Gastroesophageal sphincter (tissue), 4 donors: ENCODE measurements at regions not wholly inside any gene's neighbourhood (a gene's known extent, or its start where the extent isn't known, plus 50 kb on each side); places are given as distances from the start of the nearest gene placed in this dataset.

Experiments used
- ATAC-seq: fragments of 150-250 bp; one replicate; pipeline ENCODE4 v1.9.1; 2016; ENCODE audit warnings: mild to moderate bottlenecking, moderate library complexity
- H3K27ac ChIP-seq, 4 donors: fragments of 200-600 bp; sonication (generic) in 3 of 4; 1 replicate in 3 of 4; 2 replicates in 1 of 4; pipeline ENCODE4 v1.5.1; 2016 to 2019
- H3K27me3 ChIP-seq: fragments of 200-600 bp; sonication (generic); one replicate; pipeline ENCODE4 v1.5.1; 2019
- H3K36me3 ChIP-seq, 2 donors: fragments of 200-600 bp; sonication (generic); one replicate each; pipeline ENCODE4 v1.5.1; 2019; ENCODE audit warnings: control low read depth in 1 of 2
- H3K4me1 ChIP-seq, 3 donors: fragments of 200-600 bp; sonication (generic); 1 replicate in 2 of 3; 2 replicates in 1 of 3; pipeline ENCODE4 v1.5.1; 2016 to 2019; ENCODE audit warnings: control low read depth in 2 of 3
- H3K4me3 ChIP-seq, 2 donors: fragments of 200-600 bp; sonication (generic); one replicate each; pipeline ENCODE4 v1.5.1; 2019; ENCODE audit warnings: mild to moderate bottlenecking in 1 of 2, moderate library complexity in 1 of 2
- H3K9me3 ChIP-seq, 3 donors: fragments of 200-600 bp; sonication (generic); one replicate each; pipeline ENCODE4 v1.5.1; 2017 to 2019; ENCODE audit warnings: control low read depth in 2 of 3
- CTCF ChIP-seq, 4 experiments: fragments of 200-600 bp in 2 of 4; fragments of 450-650 bp in 2 of 4; sonication (generic) in 1 of 4; IDR thresholded peaks; one replicate each; pipeline ENCODE4 v1.5.1; 2017 to 2019; ENCODE audit warnings: antibody characterized with exemption in 4 of 4, mild to moderate bottlenecking in 2 of 4, moderate library complexity in 2 of 4
- EP300 ChIP-seq: sonication (generic); formaldehyde crosslinking; IDR thresholded peaks from one replicate; pipeline ENCODE4 v1.6.1; 2017; ENCODE audit warnings: antibody characterized with exemption, mild to moderate bottlenecking
- POLR2A ChIP-seq, 2 donors: fragments of 450-650 bp; IDR thresholded peaks; one replicate each; pipeline ENCODE4 v1.6.1; 2017; ENCODE audit warnings: antibody characterized with exemption in 2 of 2, mild to moderate bottlenecking in 2 of 2, moderate library complexity in 1 of 2
- POLR2AphosphoS5 ChIP-seq: sonication (generic); formaldehyde crosslinking; IDR thresholded peaks from one replicate; pipeline ENCODE4 v1.6.1; 2017; ENCODE audit warnings: antibody characterized with exemption
- WGBS, 2 donors: methylation state at CpG; one replicate each; pipeline ENCODE4 v1.1.5; 2018; ENCODE audit warnings: low coverage in 1 of 2; 5-methylcytosine and 5-hydroxymethylcytosine counted together

GRCh38 chr3:30498587-30498967 lies 107.8 kb upstream of the TGFBR2 start:
- peak overlapping the region; percentile 20 to 88 (median 82) for H3K27ac ChIP-seq
- peaks cover 13 to 56% (median 33%) of the 10 kb centered on the region in 3 donors for H3K4me1 ChIP-seq
- H3K9me3 ChIP-seq = no peaks in the 10 kb centered on the region
- WGBS, 2 donors = 100% methylated on average over 1 of the region's 1 CpG; no CpG with 5 or more reads in 1 of the 2 donors
- no peaks in the 10 kb centered on the region for H3K27me3 ChIP-seq
- TF ChIP-seq EP300 = no peak
- no peak for TF ChIP-seq CTCF (IDR thresholded peaks at IDR 0.05)
- no peak for TF ChIP-seq POLR2A (IDR thresholded peaks at IDR 0.05)
- H3K4me3 ChIP-seq = no peak overlapping the region
- H3K36me3 ChIP-seq = no peaks in the 10 kb centered on the region
- ATAC-seq = no peak

DNA sequence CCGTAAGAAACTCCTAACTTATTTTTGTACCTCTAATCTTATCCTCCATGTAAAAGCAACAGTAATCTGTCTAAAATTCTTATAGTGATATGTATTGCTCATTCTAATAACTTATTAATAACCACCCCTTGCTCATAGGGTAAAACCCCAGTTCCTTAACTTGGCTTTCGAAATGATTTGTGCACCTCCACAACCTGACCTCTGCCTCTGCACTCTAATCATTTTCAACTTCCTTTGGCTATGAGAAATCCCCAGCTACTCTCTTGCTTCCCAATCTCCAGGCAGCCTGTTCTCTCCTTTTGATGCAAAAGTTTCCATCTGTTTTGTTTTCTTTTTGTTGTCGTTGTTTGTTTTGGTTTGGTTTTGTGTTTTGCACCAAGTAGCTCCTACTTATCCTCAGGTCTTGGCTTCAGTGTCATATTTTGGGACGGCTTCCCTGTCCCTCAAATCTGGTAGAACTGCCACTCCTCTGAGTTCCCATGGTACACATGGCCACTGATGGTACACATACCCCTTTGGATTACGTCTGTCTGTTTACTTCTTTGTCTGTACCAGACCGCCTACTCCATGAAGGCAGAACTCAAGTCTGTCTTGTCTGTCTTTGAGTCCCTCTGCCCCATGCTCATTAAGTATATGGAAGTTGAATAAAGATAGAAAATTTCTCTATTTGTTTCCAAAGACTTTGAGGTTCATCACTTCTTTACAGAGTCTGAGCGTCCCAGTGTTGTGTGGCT lies 105.6 kb upstream of the TGFBR2 start:
- no peak for TF ChIP-seq POLR2A (IDR thresholded peaks at IDR 0.05)
- no peak for TF ChIP-seq CTCF (IDR thresholded peaks at IDR 0.05)
- no peak for TF ChIP-seq EP300
- no peak for TF ChIP-seq POLR2AphosphoS5
- no peak for ATAC-seq
- Histone ChIP-seq H3K4me3 (no peak overlapping the region), H3K27me3 (no peaks in the 10 kb centered on the region), H3K9me3 (no peaks in the 10 kb centered on the region), H3K27ac (no peak overlapping the region), H3K36me3 (no peaks in the 10 kb centered on the region), H3K4me1 (peaks cover 7 to 33% (median 17%) of the 10 kb centered on the region in 3 donors)
- WGBS, 2 donors = 94 to 100% methylated on average over 5 to 6 of the region's 7 CpGs

DNA sequence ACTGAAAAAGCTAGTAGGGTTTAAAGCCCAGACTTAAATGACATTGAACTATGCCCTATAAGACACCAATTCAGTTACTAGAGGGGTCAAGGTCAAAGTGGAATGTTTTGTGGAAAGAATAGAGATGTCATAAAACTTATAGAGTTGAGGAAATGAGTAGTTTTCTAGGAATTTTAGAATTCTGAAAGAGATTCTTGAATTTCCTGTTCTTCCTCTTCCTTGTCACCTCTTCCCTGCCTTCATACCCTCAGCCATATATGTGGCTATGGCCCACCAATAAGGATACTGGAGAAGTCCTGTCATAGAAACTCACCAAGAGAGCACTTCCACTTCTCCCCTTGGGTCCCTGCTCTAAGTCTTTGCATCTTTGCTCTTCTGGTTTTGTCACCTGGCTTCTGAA lies 104.9 kb upstream of the TGFBR2 start:
- peaks cover 4 to 26% (median 10%) of the 10 kb centered on the region in 3 donors for H3K4me1 ChIP-seq
- H3K27ac ChIP-seq = no peak overlapping the region
- no peak for ATAC-seq
- H3K9me3 ChIP-seq = no peaks in the 10 kb centered on the region
- H3K36me3 ChIP-seq = no peaks in the 10 kb centered on the region
- no peak for TF ChIP-seq POLR2AphosphoS5
- no peak for TF ChIP-seq CTCF (IDR thresholded peaks at IDR 0.05)
- TF ChIP-seq EP300 = no peak
- TF ChIP-seq POLR2A (IDR thresholded peaks at IDR 0.05) = no peak
- no peak overlapping the region for H3K4me3 ChIP-seq
- H3K27me3 ChIP-seq = no peaks in the 10 kb centered on the region

DNA sequence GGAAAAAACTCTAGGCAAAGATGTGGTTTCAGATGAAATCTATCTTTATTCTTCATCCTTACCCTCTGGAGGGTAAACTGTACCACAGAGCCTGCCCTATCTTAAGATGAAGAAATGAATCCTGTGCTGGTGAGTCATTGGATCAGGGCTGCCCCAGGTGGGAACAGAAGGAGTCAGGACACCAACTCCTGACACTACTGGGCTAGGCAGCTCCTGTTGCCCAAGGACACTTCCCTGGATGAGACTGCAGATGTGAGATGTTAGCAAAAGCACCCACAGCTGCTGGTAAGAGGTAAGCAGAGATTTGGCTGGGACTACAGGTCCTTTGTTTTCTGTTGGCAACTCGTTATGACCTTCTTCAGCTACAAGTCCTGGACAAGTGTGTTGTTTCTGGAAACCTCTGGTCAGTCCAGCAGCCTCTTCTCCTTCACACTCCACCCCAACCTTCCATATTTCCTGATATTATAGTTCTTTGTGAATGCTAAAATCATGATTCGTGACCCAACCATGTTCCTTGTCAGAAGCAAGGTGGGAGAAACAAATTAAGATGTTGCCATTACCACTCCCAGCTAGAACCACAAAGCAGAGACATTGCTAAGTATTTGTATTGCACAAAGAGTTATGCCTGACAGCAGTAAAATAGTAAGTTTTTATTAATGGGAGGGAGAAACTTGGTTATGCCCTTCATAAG lies 104.2 kb upstream of the TGFBR2 start:
- Histone ChIP-seq H3K4me3 (no peak overlapping the region), H3K36me3 (no peaks in the 10 kb centered on the region), H3K4me1 (peaks cover 0 to 20% (median 9%) of the 10 kb centered on the region in 3 donors), H3K9me3 (no peaks in the 10 kb centered on the region), H3K27me3 (no peaks in the 10 kb centered on the region), H3K27ac (no peak overlapping the region)
- 77 to 87% methylated on average over 2 of the region's 2 CpGs for WGBS, 2 donors
- ATAC-seq = no peak
- TF ChIP-seq CTCF (IDR thresholded peaks at IDR 0.05) (no peak), POLR2AphosphoS5 (no peak), POLR2A (IDR thresholded peaks at IDR 0.05) (no peak), EP300 (no peak)

- TF ChIP-seq CTCF (IDR thresholded peaks at IDR 0.05) = no peak
- TF ChIP-seq POLR2A (IDR thresholded peaks at IDR 0.05) = no peak
- no peak for TF ChIP-seq POLR2AphosphoS5
- TF ChIP-seq EP300 = no peak
Measured at GRCh38 chr3:30502742-30503073, 103.7 kb upstream of the TGFBR2 start.

More at GRCh38 chr3:30502742-30503073, 103.7 kb upstream of the TGFBR2 start:
- H3K4me1 ChIP-seq = peaks cover 0 to 15% (median 6%) of the 10 kb centered on the region in 3 donors
- H3K27ac ChIP-seq = no peak overlapping the region
- ATAC-seq = no peak
- H3K4me3 ChIP-seq = no peak overlapping the region
- no peaks in the 10 kb centered on the region for H3K9me3 ChIP-seq
- WGBS, 2 donors = 63 to 69% methylated on average over 1 of the region's 1 CpG
- no peaks in the 10 kb centered on the region for H3K27me3 ChIP-seq
- H3K36me3 ChIP-seq = no peaks in the 10 kb centered on the region
